ENCODE measurements at regions not wholly inside any gene's neighbourhood (a gene's known extent, or its start where the extent isn't known, plus 50 kb on each side); places are given as distances from the start of the nearest gene placed in this dataset.

- DNase-seq (ENCODE audit: low read depth in 4 of 4, low spot score in 3 of 4) = no peak
Measured at GRCh38 chr11:98545544-98546175, 475.1 kb upstream of the CNTN5 start.

GRCh38 chr11:98549571-98549970, 471.2 kb upstream of the CNTN5 start:
- DNase-seq (ENCODE audit: low read depth in 4 of 4, low spot score in 3 of 4) = no peak

- DNase-seq (ENCODE audit: low read depth in 4 of 4, low spot score in 3 of 4) = no peak
Measured at GRCh38 chr11:98559961-98560360, 460.8 kb upstream of the CNTN5 start.

GRCh38 chr11:98561252-98561651, 459.5 kb upstream of the CNTN5 start:
- DNase-seq (ENCODE audit: low read depth in 4 of 4, low spot score in 3 of 4) = no peak

- DNase-seq (ENCODE audit: low read depth in 4 of 4, low spot score in 3 of 4) = no peak
Measured at GRCh38 chr11:98561877-98562395, 458.8 kb upstream of the CNTN5 start.

GRCh38 chr11:98564233-98564632, 456.5 kb upstream of the CNTN5 start:
- DNase-seq (ENCODE audit: low read depth in 4 of 4, low spot score in 3 of 4) = no peak

- no peak for DNase-seq (ENCODE audit: low read depth in 4 of 4, low spot score in 3 of 4)
Measured at GRCh38 chr11:98564881-98565280, 455.9 kb upstream of the CNTN5 start.

GRCh38 chr11:98565311-98565710, 455.4 kb upstream of the CNTN5 start:
- no peak for DNase-seq (ENCODE audit: low read depth in 4 of 4, low spot score in 3 of 4)

- no peak for DNase-seq (ENCODE audit: low read depth in 4 of 4, low spot score in 3 of 4)
Measured at GRCh38 chr11:98566978-98567377, 453.8 kb upstream of the CNTN5 start.

GRCh38 chr11:98568013-98568412, 452.7 kb upstream of the CNTN5 start:
- no peak for DNase-seq (ENCODE audit: low read depth in 4 of 4, low spot score in 3 of 4)

GRCh38 chr11:98572941-98573340, 447.8 kb upstream of the CNTN5 start:
- DNase-seq (ENCODE audit: low read depth in 4 of 4, low spot score in 3 of 4) = no peak

- no peak for DNase-seq (ENCODE audit: low read depth in 4 of 4, low spot score in 3 of 4)
Measured at GRCh38 chr11:98587884-98588283, 432.9 kb upstream of the CNTN5 start.

GRCh38 chr11:98589967-98590366, 430.8 kb upstream of the CNTN5 start:
- no peak for DNase-seq (ENCODE audit: low read depth in 4 of 4, low spot score in 3 of 4)

GRCh38 chr11:98600103-98600502, 420.6 kb upstream of the CNTN5 start:
- no peak for DNase-seq (ENCODE audit: low read depth in 4 of 4, low spot score in 3 of 4)

- no peak for DNase-seq (ENCODE audit: low read depth in 4 of 4, low spot score in 3 of 4)
Measured at GRCh38 chr11:98600786-98601773, 419.7 kb upstream of the CNTN5 start.

GRCh38 chr11:98616098-98616655, 404.6 kb upstream of the CNTN5 start:
- DNase-seq (ENCODE audit: low read depth in 4 of 4, low spot score in 3 of 4) = peak in 1 of 4 donors; percentile 2

GRCh38 chr11:98621767-98622166, 399.0 kb upstream of the CNTN5 start:
- DNase-seq (ENCODE audit: low read depth in 4 of 4, low spot score in 3 of 4) = no peak

- no peak for DNase-seq (ENCODE audit: low read depth in 4 of 4, low spot score in 3 of 4)
Measured at GRCh38 chr11:98625526-98625925, 395.2 kb upstream of the CNTN5 start.

- DNase-seq (ENCODE audit: low read depth in 4 of 4, low spot score in 3 of 4) = no peak
Measured at GRCh38 chr11:98630736-98631135, 390.0 kb upstream of the CNTN5 start.

GRCh38 chr11:98657711-98658110, 363.0 kb upstream of the CNTN5 start:
- DNase-seq (ENCODE audit: low read depth in 4 of 4, low spot score in 3 of 4) = no peak

GRCh38 chr11:98659431-98659830, 361.3 kb upstream of the CNTN5 start:
- DNase-seq (ENCODE audit: low read depth in 4 of 4, low spot score in 3 of 4) = no peak

Data from left renal pelvis (tissue), 4 donors.